HG03432 (cell line): ENCODE measurements at regions not wholly inside any gene's neighbourhood (a gene's known extent, or its start where the extent isn't known, plus 50 kb on each side); places are given as distances from the start of the nearest gene placed in this dataset.
A peak's percentile ranks its signal among the peaks of the same experiment; 100 is the strongest.
"Not testable (repeated sequence)": the region's sequence is repeated elsewhere in the genome, so short reads cannot be mapped to it uniquely, and the experiment has no call there.

Experiments
- ATAC-seq: cut with Tn5 transposase; IDR thresholded peaks from one replicate; pipeline ENCODE4 v1.9.1; 2021; ENCODE audit warnings: mild to moderate bottlenecking, moderate library complexity; ENCODE audit not compliant: unreplicated experiment

DNA sequence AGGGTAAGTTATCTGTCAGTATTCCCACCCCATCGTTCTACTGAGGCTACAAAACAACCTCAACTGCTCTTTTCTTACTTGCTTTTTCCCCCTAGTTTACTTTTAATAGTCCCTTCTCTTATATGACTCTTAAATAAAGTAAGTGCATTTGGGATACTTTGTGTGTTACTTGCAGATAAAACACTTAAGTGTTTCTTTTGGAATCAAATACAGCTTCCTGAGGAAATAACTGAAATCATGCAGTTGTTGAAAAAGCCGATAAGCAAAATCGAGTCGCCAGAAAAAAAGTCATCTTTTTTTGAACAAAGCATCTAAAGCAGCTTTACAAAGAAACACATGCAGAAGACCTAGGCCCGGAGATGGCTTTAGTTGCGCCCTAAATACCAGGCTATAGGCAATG is 53.5 kb upstream of the EPB41L4A start:
- no peak for ATAC-seq

DNA sequence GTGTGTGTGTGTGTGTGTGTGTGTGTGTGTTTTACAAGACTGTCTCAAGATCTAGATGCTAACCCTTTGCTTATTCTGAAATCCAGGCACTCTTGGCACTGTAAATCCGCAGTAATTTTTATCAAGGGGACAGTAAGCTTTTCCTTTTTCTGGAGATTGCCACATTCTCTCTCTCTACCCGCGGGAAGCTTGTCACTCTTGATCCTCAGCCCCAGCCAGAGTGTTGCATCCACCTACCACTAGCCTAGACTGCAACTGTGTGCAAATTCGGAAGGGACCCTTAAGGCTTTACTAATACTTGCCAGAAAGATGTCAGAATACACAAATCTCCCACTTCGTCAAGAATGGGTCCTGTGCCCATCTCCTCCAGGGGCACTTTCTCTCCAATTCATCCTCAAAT is 54.9 kb upstream of the EPB41L4A start:
- ATAC-seq = no peak

- no peak for ATAC-seq
Measured at GRCh38 chr5:112475747-112476365, 56.8 kb upstream of the EPB41L4A start.

GRCh38 chr5:112479418-112479817 is 60.3 kb upstream of the EPB41L4A start:
- ATAC-seq = peak; percentile 84

DNA sequence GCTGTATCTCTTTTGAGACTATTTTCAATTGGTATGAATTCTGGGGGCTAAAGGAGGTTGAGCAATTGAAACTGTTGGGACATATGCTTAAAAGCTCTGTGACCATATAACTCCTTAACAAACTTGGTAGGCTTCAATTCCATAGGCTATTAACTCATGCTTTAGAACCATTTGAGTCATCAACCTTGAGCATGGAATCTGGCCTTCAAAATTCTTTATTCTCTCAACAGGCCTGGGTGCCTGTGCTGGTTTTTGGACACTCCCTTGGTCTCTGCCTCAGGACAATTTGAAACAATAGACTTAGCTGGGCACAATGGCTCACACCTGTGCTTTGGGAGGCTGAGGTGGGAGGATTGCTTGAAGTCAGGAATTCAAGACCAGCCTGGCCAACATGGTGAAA is 61.4 kb upstream of the EPB41L4A start:
- ATAC-seq = no peak

GRCh38 chr5:112483704-112484103 is 64.6 kb upstream of the EPB41L4A start:
- ATAC-seq = no peak

DNA sequence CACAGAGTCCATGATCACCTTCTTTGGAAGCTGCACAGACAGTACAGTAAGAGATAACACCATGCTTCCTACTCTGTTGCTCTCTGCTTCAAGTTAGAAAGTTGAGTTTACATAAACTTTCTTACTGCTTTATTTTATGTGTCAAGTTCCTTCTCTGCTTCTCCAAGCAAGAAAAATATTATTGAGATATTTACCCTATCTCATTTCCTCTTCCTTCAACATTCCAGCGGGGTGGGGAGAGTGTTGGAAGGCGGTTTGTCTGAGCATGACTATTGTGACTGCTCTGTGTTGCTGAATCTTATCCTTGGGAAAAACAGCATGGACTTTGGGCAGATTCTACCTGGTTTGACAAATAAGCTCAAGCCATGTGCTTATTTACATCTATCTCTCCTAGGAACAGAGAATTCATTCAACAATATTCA is 66.9 kb upstream of the EPB41L4A start:
- ATAC-seq = no peak

DNA sequence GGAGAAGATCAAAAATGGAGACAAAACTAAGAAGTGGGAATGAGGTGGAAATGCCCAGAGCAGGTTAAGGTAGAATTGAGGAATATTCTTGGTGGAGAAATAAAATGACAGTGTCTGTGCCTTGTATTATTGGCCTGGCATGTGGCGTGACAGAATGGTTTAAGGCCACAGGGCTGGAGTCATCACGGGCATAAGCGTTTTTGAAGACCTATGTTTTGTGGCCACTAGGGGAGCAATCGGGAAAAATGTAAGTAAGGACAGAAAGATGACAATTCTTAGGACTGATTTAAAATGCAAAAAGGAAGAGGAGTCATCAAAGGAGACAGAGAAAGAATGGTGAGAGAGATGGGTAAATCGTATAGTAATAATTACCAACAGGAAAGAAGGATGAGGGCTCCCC is 72.2 kb upstream of the EPB41L4A start:
- no peak for ATAC-seq

GRCh38 chr5:112492291-112492690 is 73.2 kb upstream of the EPB41L4A start:
- peak; percentile 100 for ATAC-seq

DNA sequence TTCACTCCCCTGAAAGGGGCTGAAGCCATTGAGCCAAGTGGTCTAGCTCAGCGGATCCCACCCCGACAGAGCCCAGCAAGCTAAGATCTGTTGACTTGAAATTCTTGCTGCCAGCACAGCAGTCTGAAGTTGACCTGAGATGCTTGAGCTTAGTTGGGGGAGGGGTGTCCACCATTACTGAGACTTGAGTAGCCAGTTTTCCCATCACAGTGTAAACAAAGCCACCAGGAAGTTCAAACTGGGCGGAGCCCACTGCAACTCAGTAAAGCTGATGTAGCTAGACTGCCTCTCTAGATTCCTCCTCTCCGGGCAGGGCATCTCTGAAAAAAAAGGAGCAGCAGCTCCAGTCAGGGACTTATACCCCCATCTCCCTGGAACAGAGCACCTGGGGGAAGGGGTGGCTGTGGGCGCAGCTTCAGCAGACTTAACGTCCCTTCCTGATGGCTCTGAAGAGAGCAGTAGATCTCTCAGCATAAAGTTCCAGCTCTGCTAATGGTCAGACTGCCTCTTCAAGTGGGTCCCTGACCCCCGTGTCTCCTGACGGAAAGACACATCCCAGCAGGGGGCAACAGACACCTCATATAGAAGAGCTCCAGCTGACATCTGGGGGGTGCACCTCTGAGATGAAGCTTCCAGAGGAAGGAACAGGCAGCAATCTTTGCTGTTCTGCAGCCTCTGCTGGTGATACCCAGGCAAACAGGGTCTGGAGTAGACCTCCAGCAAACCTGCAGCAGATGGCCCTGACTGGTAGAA is 84.8 kb upstream of the EPB41L4A start:
- not testable (repeated sequence) for ATAC-seq

DNA sequence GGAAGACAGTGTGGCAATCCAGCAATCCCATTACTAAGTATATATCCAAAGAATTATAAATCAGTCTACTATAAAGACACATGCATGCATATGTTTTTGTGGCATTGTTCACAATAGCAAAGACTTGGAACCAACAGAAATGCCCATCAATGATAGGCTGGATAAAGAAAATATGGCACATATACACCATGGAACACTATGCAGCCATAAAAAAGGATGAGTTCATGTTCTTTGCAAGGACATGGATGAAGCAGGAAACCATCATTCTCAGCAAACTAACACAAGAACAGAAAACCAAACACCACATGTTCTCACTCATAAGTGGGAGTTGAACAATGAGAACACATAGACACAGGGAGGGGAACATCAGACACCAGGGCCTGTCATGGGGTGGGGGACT is 90.0 kb upstream of the EPB41L4A start:
- ATAC-seq = not testable (repeated sequence)

DNA sequence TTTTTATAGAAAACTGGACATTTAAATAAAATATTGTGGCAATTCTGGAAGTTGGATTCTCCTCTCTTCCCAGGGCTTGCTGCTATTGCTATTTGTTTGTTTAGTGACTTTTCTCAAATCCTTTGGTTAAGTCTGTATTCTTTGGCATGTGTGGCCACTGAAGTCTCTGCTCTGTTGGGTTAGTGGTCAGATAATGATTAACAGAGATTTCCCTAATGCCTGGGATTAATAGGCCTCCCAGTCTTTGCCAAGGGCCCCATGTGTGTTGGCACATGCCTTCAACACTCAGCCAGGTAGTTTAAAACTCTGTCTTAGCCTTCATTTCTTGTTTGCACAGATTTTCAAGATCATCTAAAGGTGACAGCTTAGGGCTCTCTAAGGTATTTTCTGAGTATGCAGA is 92.8 kb upstream of the EPB41L4A start:
- ATAC-seq = no peak

DNA sequence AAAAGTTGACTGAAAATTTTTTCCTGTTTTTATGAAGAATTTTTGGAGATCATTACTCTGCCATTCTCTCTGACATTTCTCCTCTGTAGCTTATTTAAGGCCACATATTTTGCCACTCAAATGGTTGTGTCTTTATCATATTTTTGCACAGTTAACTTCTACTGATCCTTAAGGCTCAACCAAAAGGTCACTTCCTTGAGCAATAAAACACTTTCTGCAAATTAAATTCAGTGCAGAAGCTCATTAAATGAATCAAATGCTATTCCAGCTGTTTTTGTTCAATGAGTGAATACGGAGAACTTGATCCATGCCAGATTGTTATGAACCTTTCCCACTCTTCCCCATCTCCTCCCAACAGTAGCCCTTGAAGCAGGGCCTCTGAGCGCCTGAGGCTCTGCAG is 93.8 kb upstream of the EPB41L4A start:
- ATAC-seq = no peak

DNA sequence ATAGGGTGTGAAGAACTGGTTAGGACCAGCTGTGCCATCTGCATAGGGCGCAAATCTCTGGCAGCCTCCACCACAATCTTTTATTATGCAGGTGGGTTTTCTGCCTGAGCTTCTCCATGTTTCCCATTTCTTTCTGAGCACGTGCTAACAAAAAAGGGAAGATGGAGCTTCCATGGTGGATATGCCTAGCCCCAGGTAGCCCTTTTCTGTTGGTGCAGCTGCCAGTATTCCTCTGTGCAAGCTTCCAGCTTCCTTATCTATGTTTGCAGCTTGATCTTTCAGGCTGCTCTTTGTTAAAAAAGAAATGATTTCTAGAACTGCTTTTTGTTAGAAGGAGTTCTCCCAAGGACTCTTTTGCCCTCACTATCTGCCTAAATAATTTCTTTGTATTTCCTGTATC is 95.0 kb upstream of the EPB41L4A start:
- ATAC-seq = no peak

- not testable (repeated sequence) for ATAC-seq
Measured at GRCh38 chr5:112520474-112520873, 101.4 kb upstream of the EPB41L4A start.

DNA sequence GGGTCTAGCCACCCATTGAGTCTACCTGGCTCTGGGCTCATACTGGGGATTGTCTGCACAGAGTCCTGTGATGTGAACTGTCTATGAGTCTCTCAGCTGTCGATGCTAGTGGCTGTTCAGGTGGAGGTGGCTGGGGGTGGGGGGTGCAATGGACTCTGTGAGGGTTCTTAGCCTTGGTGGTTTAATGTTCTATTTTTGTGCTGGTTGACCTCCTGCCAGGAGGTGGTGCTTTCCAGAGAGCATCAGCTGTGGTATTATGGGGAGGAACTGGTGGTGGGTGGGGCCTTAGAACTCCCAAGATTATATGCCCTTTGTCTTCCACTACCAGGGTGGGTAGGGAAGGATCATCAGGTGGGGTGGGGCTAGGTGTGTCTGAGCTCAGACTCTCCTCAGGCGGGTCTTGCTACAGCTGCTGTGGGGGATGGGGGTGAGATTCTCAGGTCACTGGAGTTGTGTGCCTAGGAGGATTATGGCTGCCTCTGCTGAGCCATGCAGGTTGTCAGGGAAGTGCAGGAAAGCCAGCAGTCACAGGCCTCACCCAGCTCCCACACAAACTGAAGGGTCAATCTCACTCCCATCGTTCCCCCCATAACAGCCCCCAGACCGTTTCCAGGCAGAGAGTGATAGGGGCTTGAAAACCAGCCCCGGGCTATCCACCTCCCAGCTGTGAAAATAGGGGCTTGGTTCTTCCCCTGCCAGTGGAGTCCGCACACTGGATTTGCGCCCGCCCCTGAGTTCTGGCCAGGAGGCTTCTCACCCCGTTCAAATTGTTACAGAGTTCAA is 104.0 kb upstream of the EPB41L4A start:
- ATAC-seq = peak; percentile 67

- peak; percentile 71 for ATAC-seq
Measured at GRCh38 chr5:112523674-112524263, 104.7 kb upstream of the EPB41L4A start.

DNA sequence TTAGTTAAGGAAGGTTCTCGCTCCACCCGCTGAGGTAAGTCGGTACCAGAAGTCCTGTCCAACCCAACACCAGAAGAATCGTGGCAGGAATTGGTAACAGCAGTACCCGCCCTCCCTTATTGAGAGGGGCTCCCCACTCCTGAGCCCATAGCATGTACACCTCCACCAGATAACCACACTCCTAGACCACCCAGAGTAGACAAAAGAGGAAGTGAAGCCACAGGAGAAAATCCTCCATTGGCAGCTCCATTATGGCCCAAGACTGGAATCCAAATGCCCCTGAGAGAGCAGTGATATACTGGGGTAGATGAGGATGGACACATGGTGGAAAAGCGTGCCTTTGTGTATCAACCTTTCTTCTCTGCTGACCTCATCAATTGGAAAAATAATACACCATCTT is 106.1 kb upstream of the EPB41L4A start:
- no peak for ATAC-seq

DNA sequence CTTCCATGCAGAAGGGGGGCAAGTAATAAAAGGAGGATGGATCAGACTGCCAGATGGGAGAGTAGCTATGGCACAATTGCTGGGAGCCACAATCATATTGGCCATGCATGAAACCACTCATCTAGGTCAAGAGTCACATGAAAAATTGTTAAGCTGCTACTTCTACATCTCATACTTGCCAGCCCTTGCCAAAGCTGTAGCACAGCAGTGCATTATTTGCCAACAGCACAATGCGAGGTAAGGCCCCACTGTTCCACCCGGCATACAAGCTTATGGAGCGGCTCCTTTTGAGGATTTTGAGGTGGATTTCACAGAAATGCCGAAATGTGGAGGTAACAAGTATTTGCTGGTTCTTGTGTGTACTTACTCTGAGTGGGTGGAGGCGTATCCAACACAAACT is 109.9 kb upstream of the EPB41L4A start:
- ATAC-seq = no peak

DNA sequence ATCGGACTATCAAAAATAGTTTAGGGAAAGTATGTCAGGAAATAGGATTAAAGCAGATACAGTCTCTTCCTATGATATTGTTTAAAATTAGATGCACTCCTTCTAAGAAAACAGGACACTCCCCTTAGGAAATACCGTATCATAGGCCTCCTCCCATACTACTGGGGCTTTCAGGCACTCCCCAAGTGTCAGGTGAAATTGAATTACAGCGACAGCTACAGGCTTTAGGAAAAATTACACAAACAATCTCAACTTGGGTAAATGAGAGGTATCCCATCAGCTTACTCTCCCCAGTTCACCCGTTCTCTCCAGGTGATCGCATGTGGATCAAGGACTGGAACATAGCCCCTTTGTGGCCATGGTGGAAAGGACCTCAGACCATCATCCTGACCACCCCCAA is 110.4 kb upstream of the EPB41L4A start:
- no peak for ATAC-seq

- peak; percentile 64 for ATAC-seq
Measured at GRCh38 chr5:112532654-112533360, 113.7 kb upstream of the EPB41L4A start.
